Loucy (cell line): ENCODE measurements at regions not wholly inside any gene's neighbourhood (a gene's known extent, or its start where the extent isn't known, plus 50 kb on each side); places are given as distances from the start of the nearest gene placed in this dataset.

ENCODE experiments used
- CTCF ChIP-seq: fragments of 200-600 bp; sonication (generic); conservative IDR thresholded peaks from 2 replicates; pipeline ENCODE4 v1.5.1; 2014; ENCODE audit warnings: mild to moderate bottlenecking, antibody characterized with exemption, low read length
- EZH2phosphoT487 ChIP-seq: fragments of 200-600 bp; IDR thresholded peaks from 2 replicates; pipeline ENCODE4 v1.6.1; 2018; ENCODE audit warnings: antibody characterized with exemption, mild to moderate bottlenecking, moderate library complexity, borderline replicate concordance

- TF ChIP-seq CTCF (no peak), EZH2phosphoT487 (no peak)
Observed at GRCh38 chr4:123705419-123705818, 308.8 kb downstream of the SPRY1 start.
